Hematopoietic multipotent progenitor cell treated with erythropoietin and hydrocortisone succinate and interleukin-3 and kit ligand, for 15 days (in vitro differentiated cells): ENCODE measurements at regions not wholly inside any gene's neighbourhood (a gene's known extent, or its start where the extent isn't known, plus 50 kb on each side); places are given as distances from the start of the nearest gene placed in this dataset.

ENCODE experiments used
- DNase-seq: peaks from one replicate; pipeline ENCODE4 v3.0.0-alpha.2; 2015; ENCODE audit warnings: low spot score

GRCh38 chr15:70443486-70444273 is 319.7 kb downstream of the UACA start:
- DNase-seq, result no peak

GRCh38 chr15:70442616-70443321 is 320.6 kb downstream of the UACA start:
- no peak for DNase-seq

- no peak for DNase-seq
Measured at GRCh38 chr15:70442211-70442610, 321.1 kb downstream of the UACA start.

GRCh38 chr15:70440416-70441138 is 322.8 kb downstream of the UACA start:
- no peak for DNase-seq

GRCh38 chr15:70439880-70440279 is 323.5 kb downstream of the UACA start:
- DNase-seq, result no peak

- DNase-seq, result no peak
Measured at GRCh38 chr15:70439304-70439877, 324.0 kb downstream of the UACA start.

- no peak for DNase-seq
Measured at GRCh38 chr15:70438776-70439175, 324.6 kb downstream of the UACA start.

GRCh38 chr15:70437882-70438451 is 325.4 kb downstream of the UACA start:
- no peak for DNase-seq

GRCh38 chr15:70437089-70437488 is 326.3 kb downstream of the UACA start:
- DNase-seq, result no peak

GRCh38 chr15:70436428-70436827 is 326.9 kb downstream of the UACA start:
- no peak for DNase-seq

- no peak for DNase-seq
Measured at GRCh38 chr15:70435872-70436271, 327.5 kb downstream of the UACA start.

GRCh38 chr15:70435369-70435768 is 328.0 kb downstream of the UACA start:
- DNase-seq, result no peak

- DNase-seq, result no peak
Measured at GRCh38 chr15:70433586-70434324, 329.6 kb downstream of the UACA start.

GRCh38 chr15:70432924-70433495 is 330.3 kb downstream of the UACA start:
- no peak for DNase-seq

- no peak for DNase-seq
Measured at GRCh38 chr15:70431854-70432253, 331.5 kb downstream of the UACA start.

- no peak for DNase-seq
Measured at GRCh38 chr15:70430069-70430468, 332.4 kb upstream of the TLE3 start.

GRCh38 chr15:70429056-70429722 is 331.5 kb upstream of the TLE3 start:
- DNase-seq, result no peak

GRCh38 chr15:70428211-70428822 is 330.6 kb upstream of the TLE3 start:
- DNase-seq, result no peak

GRCh38 chr15:70427167-70428120 is 329.7 kb upstream of the TLE3 start:
- no peak for DNase-seq
